BJ (cell line): ENCODE measurements at regions not wholly inside any gene's neighbourhood (a gene's known extent, or its start where the extent isn't known, plus 50 kb on each side); places are given as distances from the start of the nearest gene placed in this dataset.

ENCODE experiments used
- CTCF ChIA-PET: fragments of 350-600 bp; formaldehyde crosslinking; extraction: SDS; loops from one replicate; lab custom pipeline; 2021; ENCODE audit warnings: antibody characterized with exemption, inconsistent platforms; lab: Yijun Ruan, JAX
- POLR2A ChIA-PET: fragments of 300-600 bp; sonication (Branson Sonifier 250); formaldehyde crosslinking; extraction: SDS; loops from one replicate; lab custom pipeline; 2021; ENCODE audit warnings: antibody characterized with exemption; lab: Charles Lee
- DNase-seq: peaks from one replicate; pipeline ENCODE4 v3.0.0-alpha.2; 2011; ENCODE audit warnings: low read depth
- H3K27me3 ChIP-seq: 2 replicates; pipeline ENCODE4 v1.6.0; 2011; ENCODE audit warnings: low read length; ENCODE audit not compliant: control insufficient read depth, insufficient read depth
- H3K36me3 ChIP-seq: 2 replicates; pipeline ENCODE4 v1.5.1; 2011; ENCODE audit warnings: low read length; ENCODE audit not compliant: control insufficient read depth, insufficient read depth
- H3K4me3 ChIP-seq: 2 replicates; pipeline ENCODE4 v1.5.1; 2011; ENCODE audit warnings: low read depth, mild to moderate bottlenecking, control low read depth, low read length
- CTCF ChIP-seq: IDR thresholded peaks from 2 replicates; pipeline ENCODE4 v1.5.1; 2011; ENCODE audit warnings: low read depth, mild to moderate bottlenecking, control low read depth, inconsistent platforms, low read length, moderate library complexity; ENCODE audit not compliant: insufficient read depth

DNA sequence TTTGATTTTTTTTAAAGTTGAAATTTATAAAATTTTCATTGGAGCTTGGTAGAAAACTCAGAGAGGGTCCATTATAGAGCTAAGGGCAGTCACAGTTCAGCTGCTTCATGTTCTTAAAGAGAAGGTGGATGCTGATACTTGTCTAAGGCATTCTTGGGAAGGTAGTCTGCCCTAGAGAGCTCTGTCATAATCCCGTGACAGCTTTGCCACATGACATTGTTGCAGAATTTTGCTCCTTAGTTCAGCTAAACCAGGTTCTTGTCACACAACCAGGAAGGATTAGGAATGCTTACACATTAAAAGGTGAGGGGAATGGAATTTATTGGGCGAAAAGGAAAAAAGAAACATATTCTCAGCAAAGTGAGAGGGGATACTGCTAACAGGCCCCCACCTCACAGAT is 130.9 kb downstream of the GMNC start:
- no peak for DNase-seq
- CTCF ChIA-PET, result no interaction called here
- Histone ChIP-seq H3K36me3 (no peaks in the 10 kb centered on the region), H3K27me3 (no peaks in the 10 kb centered on the region), H3K4me3 (no peak overlapping the region)
- no peak for TF ChIP-seq CTCF
- POLR2A ChIA-PET, result no interaction called here

DNA sequence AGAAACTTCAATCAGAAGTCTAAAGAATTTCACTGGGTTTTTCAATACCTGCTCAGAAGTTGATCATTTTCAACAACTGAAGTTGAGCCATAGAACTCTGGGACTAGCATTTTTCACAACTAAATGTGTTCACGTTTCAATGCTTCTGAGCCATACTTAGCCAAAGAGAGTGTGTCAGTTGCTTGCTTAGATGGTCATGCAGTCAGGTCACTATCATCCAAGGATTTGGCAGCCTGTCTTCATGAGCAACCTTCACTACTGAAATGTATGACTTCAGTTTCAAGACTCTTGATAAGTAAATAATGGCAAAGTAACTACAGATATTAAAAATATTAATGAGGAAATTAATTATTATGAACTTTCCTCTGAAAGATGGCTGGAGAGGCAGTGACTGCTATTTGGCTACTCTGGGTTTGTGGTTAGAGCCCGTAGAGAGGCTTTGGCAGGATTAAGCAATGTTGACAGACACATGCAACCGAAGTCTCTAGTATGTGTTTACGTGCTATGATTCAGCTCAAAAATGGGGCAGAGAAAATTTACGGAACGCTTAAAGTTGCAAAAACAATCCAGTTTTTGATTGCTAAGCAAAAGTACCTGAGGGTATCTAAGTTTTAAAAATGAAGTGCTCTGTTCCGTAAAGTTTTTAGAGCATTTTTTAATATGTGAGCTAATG is 133.8 kb downstream of the GMNC start:
- Histone ChIP-seq H3K36me3 (no peaks in the 10 kb centered on the region), H3K4me3 (no peak overlapping the region), H3K27me3 (no peaks in the 10 kb centered on the region)
- ChIA-PET CTCF (no interaction called here), POLR2A (no interaction called here)
- no peak for TF ChIP-seq CTCF
- no peak for DNase-seq

GRCh38 chr3:190722181-190722905 is 140.2 kb downstream of the GMNC start:
- no peak for TF ChIP-seq CTCF
- no peaks in the 10 kb centered on the region for H3K36me3 ChIP-seq
- ChIA-PET POLR2A (no interaction called here), CTCF (no interaction called here)
- no peak for DNase-seq
- no peak overlapping the region for H3K4me3 ChIP-seq
- H3K27me3 ChIP-seq, result no peaks in the 10 kb centered on the region

GRCh38 chr3:190721330-190721729 is 141.2 kb downstream of the GMNC start:
- Histone ChIP-seq H3K4me3 (no peak overlapping the region), H3K36me3 (no peaks in the 10 kb centered on the region), H3K27me3 (no peaks in the 10 kb centered on the region)
- TF ChIP-seq CTCF, result no peak
- CTCF ChIA-PET, result interaction anchor here (0.8 kb wide), 1 partner anchor 163 kb away, joined by 3 read pairs; no protein-coding TSS in a partner anchor
- POLR2A ChIA-PET, result no interaction called here
- DNase-seq, result no peak

DNA sequence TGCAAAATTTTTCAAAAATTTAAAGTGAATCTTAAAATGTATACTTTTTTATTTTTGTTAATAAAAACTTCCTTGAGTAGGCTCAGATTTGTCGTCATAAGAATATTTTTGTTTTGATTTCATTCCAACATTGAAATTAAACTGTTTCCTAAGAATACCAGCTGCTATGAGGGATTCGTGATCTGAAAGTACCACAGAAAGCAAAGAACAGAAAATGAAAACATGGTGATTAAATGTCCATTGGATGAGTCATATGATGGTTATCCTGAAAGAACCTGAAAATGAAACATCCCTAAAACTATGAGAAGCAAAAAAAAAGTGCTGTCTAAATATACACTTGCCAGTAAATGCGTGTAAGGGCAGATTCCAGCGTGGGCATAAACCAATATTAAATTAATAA is 143.8 kb downstream of the GMNC start:
- Histone ChIP-seq H3K4me3 (no peak overlapping the region), H3K36me3 (no peaks in the 10 kb centered on the region), H3K27me3 (no peaks in the 10 kb centered on the region)
- POLR2A ChIA-PET, result no interaction called here
- no peak for TF ChIP-seq CTCF
- CTCF ChIA-PET, result no interaction called here
- DNase-seq, result peak; percentile 36
